GM19240 (cell line): ENCODE measurements at regions not wholly inside any gene's neighbourhood (a gene's known extent, or its start where the extent isn't known, plus 50 kb on each side); places are given as distances from the start of the nearest gene placed in this dataset.
"Not testable (repeated sequence)": the region's sequence is repeated elsewhere in the genome, so short reads cannot be mapped to it uniquely, and the experiment has no call there.

Source experiments
- DNase-seq: peaks from one replicate; pipeline ENCODE4 v3.0.0; 2011; ENCODE audit warnings: low spot score; ENCODE audit not compliant: insufficient read length

DNA sequence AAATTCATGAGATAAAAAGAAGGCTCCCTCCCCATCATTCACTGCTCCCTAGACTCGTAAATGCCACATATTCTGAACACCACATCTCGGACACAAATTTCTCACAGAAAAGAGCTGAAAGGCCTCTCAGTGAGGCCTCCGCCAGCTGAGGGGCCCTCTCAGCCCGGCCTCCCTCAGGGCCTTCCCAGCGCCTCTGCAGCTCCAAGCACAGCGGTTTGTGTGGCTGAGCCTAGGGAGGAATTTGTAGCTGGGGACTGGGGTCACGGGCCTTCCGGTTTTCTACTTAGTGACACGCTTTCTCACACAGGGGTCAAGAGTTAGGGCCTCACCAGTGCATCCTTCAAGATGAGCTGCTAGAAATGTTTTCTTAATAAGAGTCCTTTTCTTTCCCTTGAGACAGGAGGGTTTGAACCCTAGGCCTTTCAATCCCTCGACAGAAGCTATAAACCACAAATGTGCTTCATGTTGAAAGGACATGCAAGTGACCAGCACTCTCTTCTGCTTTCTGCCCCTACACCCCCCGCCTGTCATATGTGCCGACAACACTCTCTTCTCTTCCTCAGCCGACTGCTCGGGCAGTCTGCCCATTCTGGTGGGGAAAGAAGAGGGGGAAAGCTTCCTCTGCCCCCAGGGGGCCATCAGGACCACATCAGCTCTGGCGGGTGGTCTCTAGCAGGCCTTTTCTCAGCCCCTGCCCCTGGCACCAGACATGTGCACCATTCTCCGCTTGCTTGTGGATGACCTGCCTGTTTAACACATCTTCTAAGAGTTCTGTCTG, 104.9 kb downstream of the CHIC2 start:
- DNase-seq, result no peak

GRCh38 chr4:53956454-53956853, 108.0 kb downstream of the CHIC2 start:
- no peak for DNase-seq

DNA sequence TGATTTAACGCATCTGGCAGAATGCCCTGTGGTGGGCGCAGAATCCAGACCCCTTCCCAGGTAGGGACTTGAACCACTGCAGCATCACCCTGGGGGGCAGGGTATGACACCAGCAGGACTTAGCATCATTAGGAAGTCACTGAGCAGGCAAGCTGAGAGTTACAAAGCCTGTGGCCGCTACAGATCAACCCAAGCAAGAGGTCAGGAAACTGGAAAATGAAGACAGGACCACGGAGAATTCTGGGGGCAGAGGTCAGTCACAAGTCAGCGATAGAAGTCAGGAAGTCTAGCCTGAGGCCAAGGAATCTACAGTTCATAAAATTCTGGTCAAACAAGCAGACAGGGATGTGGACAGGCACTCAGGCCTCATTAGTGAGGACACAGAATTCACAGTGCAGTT, 108.4 kb downstream of the CHIC2 start:
- no peak for DNase-seq

- no peak for DNase-seq
Observed at GRCh38 chr4:53951414-53951813, 113.0 kb downstream of the CHIC2 start.

GRCh38 chr4:53943345-53944085, 120.9 kb downstream of the CHIC2 start:
- no peak for DNase-seq

DNA sequence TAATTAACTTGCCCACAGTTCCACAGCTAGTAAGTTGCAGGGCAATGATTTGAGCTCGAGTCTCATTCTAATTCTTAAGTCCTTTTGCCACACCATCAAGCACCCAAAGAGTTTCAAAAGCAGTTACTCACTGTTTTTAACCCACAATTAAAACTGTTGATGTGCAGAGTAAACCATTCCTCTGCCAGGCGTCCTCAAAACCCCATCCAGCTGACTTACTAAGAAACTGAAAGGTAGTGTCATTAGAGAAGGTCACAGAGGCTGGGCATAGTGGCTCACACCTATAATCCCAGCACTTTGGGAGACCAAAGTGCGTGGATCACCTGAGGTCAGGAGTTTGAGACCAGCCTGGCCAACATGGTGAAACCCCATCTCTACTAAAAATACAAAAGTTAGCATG, 121.7 kb downstream of the CHIC2 start:
- no peak for DNase-seq

- DNase-seq, result no peak
Observed at GRCh38 chr4:53941331-53941730, 123.1 kb downstream of the CHIC2 start.

- DNase-seq, result not testable (repeated sequence)
Observed at GRCh38 chr4:53939892-53940291, 124.5 kb downstream of the CHIC2 start.

- no peak for DNase-seq
Observed at GRCh38 chr4:53937918-53938317, 126.5 kb downstream of the CHIC2 start.

GRCh38 chr4:53937327-53937726, 127.1 kb downstream of the CHIC2 start:
- DNase-seq, result no peak

- no peak for DNase-seq
Observed at GRCh38 chr4:53935780-53936179, 128.6 kb downstream of the CHIC2 start.

DNA sequence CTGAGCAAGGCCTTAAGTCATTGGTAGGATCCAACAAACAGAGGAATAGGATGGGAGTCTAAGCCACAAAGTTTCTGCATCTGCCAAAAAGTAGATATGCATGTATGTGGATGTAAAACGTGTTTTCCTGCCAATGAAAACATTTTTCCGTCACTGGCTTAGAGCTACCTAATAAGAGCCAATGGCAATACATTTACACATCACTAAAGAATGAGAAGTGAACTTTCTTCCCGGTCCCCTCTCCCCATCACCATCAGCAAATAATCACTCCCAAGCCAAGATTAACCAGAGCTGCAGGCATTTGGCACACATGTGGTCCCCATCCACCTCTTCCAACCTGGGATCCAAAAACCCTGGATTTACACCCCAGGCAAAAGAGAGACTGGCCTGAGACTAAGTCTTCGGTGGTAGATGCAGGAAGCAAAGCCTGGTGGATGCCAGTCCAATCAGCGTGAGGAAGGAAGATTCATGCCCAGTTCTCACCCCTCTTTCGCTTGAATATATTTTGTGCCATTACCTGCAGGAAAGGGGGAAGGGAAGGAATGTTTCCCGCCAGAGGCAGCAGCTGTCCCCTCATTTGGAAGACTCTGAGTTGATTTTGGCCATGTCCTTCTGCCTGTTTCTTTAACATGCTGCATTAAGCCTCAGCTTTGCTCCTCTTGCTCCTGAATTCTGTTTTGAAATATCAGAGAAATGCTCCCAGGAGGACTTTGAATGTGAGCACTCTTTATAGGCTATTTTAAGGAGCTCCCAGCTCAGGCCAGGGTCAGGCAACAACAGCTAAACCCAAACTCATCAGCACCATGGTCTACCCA, 131.4 kb downstream of the CHIC2 start:
- DNase-seq, result no peak

GRCh38 chr4:53931461-53931961, 132.9 kb downstream of the CHIC2 start:
- DNase-seq, result no peak

DNA sequence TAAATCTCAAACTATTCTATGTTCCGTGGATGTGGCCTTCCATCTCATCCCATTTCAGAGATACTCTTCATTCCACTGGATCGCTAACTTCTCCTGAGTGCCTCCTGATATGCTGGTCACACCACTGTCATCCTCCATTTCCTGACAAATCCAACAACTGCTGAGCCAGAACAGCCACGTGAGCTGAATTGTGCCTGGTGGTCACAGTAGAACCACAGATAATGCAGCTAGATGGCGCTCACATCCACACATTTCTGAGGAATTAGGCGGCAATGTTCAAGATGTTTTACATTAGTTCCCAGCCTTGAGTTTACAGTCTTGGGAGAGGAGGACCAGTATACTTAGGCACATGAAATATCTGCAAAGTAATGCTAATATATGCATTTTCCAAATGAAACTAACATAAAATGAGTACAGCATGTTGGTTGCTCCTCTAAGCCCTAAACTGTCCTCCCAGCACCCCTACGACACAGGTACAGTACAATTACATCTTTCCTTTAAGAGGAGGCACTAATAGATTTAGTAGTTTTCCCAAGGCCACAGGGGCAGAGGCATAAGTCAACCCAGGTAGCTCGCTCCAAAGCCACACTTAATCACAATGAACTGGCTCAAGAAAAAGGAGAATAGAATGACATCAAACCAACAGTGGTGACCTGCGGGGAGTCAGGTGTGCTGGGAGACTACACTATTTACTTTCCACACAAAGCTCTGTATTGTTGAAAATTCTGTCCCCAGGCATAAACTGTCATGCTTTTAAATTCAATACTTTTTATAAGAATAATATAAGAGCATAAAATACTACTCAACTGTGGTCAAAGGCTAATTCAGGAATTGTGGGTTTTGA, 134.2 kb downstream of the CHIC2 start:
- DNase-seq, result peak; percentile 54

DNA sequence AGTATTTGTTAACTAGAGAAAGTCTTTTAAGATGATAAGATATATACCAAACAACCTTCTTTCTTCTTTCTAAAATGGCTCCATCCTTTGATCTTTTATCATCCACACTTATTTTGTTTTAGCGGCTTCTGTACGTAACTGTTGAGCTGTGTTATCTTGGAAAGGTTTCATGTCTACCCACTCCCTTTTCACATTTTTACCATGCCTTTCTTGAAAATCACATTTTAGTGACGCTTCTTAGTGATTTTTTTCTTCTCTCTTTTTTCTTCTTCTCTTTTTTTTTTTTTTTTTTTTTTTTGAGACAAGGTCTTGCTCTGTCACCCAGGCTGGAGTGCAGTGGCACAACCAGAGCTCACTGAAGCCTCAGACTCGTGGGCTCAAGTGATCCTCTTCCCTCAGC, 135.1 kb downstream of the CHIC2 start:
- DNase-seq, result no peak

DNA sequence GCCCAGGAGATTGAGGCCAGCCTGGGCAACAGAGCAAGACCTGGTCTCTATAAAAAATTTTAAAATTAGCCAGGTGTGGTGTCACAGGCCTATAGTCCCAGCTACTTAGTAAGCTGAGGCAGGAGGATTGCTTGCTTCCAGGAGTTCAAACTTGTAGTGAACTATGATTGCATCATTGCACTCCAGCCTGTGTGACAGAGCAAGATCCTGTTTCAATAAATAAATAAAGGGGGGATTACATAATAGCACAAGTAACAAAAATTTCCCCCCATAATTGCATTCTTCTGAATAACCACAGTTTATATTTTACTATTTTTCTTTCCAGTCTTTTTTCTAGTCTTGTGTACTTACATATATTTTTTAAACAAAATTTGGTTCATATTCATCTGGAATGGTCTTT, 135.6 kb downstream of the CHIC2 start:
- no peak for DNase-seq

GRCh38 chr4:53925050-53925605, 139.3 kb downstream of the CHIC2 start:
- no peak for DNase-seq

- no peak for DNase-seq
Observed at GRCh38 chr4:53924333-53925049, 139.9 kb downstream of the CHIC2 start.

DNA sequence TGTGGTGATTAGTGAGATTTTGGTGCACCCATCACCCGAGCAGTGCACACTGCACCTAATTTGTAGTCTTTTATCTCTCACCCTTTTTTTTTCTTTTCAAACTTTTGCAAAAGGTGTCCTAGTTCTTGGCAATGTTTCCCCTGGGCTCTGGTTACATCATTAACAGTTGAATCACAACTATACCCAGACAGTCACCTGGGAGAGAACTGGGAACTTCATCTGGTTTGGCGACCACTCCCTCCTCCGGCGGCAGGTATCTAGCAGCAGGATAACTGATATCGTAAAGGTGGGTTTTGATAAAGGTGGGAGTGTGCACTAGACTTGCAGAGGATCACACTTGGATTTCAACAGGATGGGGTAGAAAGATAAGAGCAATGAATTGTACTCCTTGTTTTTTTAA, 140.5 kb downstream of the CHIC2 start:
- DNase-seq, result no peak

GRCh38 chr4:53921856-53922255, 142.5 kb downstream of the CHIC2 start:
- no peak for DNase-seq
